Breast epithelium (tissue), 3 donors: ENCODE measurements at regions not wholly inside any gene's neighbourhood (a gene's known extent, or its start where the extent isn't known, plus 50 kb on each side); places are given as distances from the start of the nearest gene placed in this dataset.

Source experiments
- CTCF ChIP-seq, 3 donors: fragments of 450-650 bp; IDR thresholded peaks; one replicate each; pipeline ENCODE4 v1.5.1; 2016 to 2017; ENCODE audit warnings: antibody characterized with exemption in 3 of 3, mild to moderate bottlenecking in 3 of 3, moderate library complexity in 3 of 3
- POLR2A ChIP-seq: fragments of 450-650 bp; IDR thresholded peaks from one replicate; pipeline ENCODE4 v1.6.1; 2016; ENCODE audit warnings: antibody characterized with exemption, mild to moderate bottlenecking, moderate library complexity
- POLR2AphosphoS5 ChIP-seq, 3 donors: sonication (generic); formaldehyde crosslinking; IDR thresholded peaks; one replicate each; pipeline ENCODE4 v1.6.1; 2017; ENCODE audit warnings: antibody characterized with exemption in 3 of 3

GRCh38 chr6:117174835-117175360 is 90.5 kb upstream of the VGLL2 start:
- TF ChIP-seq CTCF (IDR thresholded peaks at IDR 0.05), result no peak
- no peak for TF ChIP-seq POLR2AphosphoS5 (IDR thresholded peaks at IDR 0.05)
- no peak for TF ChIP-seq POLR2A
